Mammary epithelial cell (primary cell): ENCODE measurements at regions not wholly inside any gene's neighbourhood (a gene's known extent, or its start where the extent isn't known, plus 50 kb on each side); places are given as distances from the start of the nearest gene placed in this dataset.

Experiments
- EZH2 ChIP-seq: IDR thresholded peaks from 2 replicates; pipeline ENCODE4 v1.6.1; 2012; ENCODE audit warnings: low read length, inconsistent platforms, borderline replicate concordance
- TF ChIP-seq, protein P1 (sequence below), 2 donors: IDR thresholded peaks in 1 of 2; conservative IDR thresholded peaks in 1 of 2; 2 replicates each; pipeline ENCODE4 v1.5.1; 2011 to 2012; ENCODE audit warnings: inconsistent platforms in 2 of 2, low read length in 2 of 2, mild to moderate bottlenecking in 2 of 2, control low read depth in 1 of 2, low read depth in 1 of 2; ENCODE audit not compliant: insufficient read depth in 1 of 2; ENCODE audit errors: extremely low read depth in 1 of 2

DNA sequence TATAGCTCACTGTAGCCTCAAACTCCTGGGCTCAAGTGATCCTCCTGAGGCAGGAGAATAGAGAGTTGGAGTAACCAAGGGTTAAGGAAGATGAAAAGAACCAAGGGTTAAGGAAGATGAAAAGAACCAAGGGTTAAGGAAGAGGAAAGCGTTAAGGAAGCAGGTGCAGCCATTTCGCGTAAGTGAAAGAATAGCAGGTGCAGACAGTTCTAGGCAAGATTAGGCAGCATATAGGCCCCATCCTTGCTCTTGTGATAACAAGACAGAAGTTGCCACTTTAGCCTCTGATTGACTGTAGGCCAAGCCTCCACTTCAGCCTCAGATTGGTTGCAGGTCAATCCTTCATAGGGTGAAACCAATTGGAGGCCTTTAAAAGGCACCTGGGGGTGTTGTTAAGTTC, 677.4 kb downstream of the PDCD6IP start:
- TF ChIP-seq, protein P1, sequence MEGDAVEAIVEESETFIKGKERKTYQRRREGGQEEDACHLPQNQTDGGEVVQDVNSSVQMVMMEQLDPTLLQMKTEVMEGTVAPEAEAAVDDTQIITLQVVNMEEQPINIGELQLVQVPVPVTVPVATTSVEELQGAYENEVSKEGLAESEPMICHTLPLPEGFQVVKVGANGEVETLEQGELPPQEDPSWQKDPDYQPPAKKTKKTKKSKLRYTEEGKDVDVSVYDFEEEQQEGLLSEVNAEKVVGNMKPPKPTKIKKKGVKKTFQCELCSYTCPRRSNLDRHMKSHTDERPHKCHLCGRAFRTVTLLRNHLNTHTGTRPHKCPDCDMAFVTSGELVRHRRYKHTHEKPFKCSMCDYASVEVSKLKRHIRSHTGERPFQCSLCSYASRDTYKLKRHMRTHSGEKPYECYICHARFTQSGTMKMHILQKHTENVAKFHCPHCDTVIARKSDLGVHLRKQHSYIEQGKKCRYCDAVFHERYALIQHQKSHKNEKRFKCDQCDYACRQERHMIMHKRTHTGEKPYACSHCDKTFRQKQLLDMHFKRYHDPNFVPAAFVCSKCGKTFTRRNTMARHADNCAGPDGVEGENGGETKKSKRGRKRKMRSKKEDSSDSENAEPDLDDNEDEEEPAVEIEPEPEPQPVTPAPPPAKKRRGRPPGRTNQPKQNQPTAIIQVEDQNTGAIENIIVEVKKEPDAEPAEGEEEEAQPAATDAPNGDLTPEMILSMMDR (conservative IDR thresholded peaks at IDR 0.05 in 1 of 2, IDR thresholded peaks at IDR 0.05 in 1 of 2; ENCODE audit: extremely low read depth in 1 of 2, insufficient read depth in 1 of 2, low read depth in 1 of 2, low read length in 2 of 2), result no peak
- no peak for TF ChIP-seq EZH2
